Subcutaneous abdominal adipose tissue (tissue), 5 donors: ENCODE measurements at regions not wholly inside any gene's neighbourhood (a gene's known extent, or its start where the extent isn't known, plus 50 kb on each side); places are given as distances from the start of the nearest gene placed in this dataset.

ENCODE experiments used
- H3K27ac ChIP-seq: one replicate; pipeline ENCODE4 v1.7.0; 2013; ENCODE audit warnings: low read depth, mild to moderate bottlenecking, inconsistent platforms, low read length, moderate library complexity
- H3K27me3 ChIP-seq, 5 donors: one replicate each; pipeline ENCODE4 v1.7.0; 2013; ENCODE audit warnings: low read length in 5 of 5, inconsistent platforms in 1 of 5; ENCODE audit not compliant: control insufficient read depth in 5 of 5, insufficient read depth in 4 of 5
- H3K36me3 ChIP-seq, 5 donors: one replicate each; pipeline ENCODE4 v1.7.0; 2013; ENCODE audit warnings: low read length in 5 of 5; ENCODE audit not compliant: control insufficient read depth in 5 of 5, insufficient read depth in 5 of 5
- H3K4me1 ChIP-seq, 5 donors: one replicate each; pipeline ENCODE4 v1.7.0; 2013; ENCODE audit warnings: low read length in 5 of 5, mild to moderate bottlenecking in 3 of 5, moderate library complexity in 1 of 5; ENCODE audit not compliant: control insufficient read depth in 5 of 5, insufficient read depth in 5 of 5
- H3K4me3 ChIP-seq, 5 donors: one replicate each; pipeline ENCODE4 v1.7.0; 2013; ENCODE audit warnings: low read length in 5 of 5, low read depth in 1 of 5
- H3K9ac ChIP-seq, 5 donors: one replicate each; pipeline ENCODE4 v1.7.0; 2013; ENCODE audit warnings: low read length in 5 of 5, mild to moderate bottlenecking in 4 of 5, moderate library complexity in 3 of 5
- H3K9me3 ChIP-seq, 5 donors: one replicate each; pipeline ENCODE4 v1.7.0; 2013; ENCODE audit warnings: low read length in 5 of 5; ENCODE audit not compliant: control insufficient read depth in 5 of 5
- donor health status: healthy.
- donor health status: healthy.
- donor health status: healthy.
- donor health status: healthy.
- donor health status: healthy.

DNA sequence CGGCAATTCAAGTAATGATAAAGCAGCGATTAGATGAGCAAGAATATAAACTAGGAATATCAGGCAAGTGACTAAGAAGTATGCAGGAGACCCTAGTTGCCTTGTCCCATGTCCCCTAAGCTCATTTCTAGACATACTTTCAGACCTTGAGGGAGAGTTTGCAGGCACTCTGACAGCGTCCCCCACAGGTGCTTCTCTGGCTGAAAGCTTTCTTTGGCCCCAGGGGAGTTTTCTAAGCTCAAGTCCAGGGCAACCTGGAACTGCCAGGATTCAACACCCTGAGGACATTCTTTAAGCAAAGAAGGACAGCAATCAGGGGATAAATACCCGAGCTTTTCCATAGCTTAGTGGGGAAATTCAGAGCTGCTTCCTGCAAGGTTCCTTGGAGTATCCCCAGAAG is 308.1 kb upstream of the CHST9 start:
- H3K4me3 ChIP-seq, result no peak overlapping the region
- no peaks in the 10 kb centered on the region for H3K9me3 ChIP-seq
- no peak overlapping the region for H3K27ac ChIP-seq
- no peak overlapping the region for H3K9ac ChIP-seq
- no peaks in the 10 kb centered on the region for H3K4me1 ChIP-seq
- H3K36me3 ChIP-seq, result no peaks in the 10 kb centered on the region
- H3K27me3 ChIP-seq, result peaks cover 0 to 3% (median 0%) of the 10 kb centered on the region in 5 donors

DNA sequence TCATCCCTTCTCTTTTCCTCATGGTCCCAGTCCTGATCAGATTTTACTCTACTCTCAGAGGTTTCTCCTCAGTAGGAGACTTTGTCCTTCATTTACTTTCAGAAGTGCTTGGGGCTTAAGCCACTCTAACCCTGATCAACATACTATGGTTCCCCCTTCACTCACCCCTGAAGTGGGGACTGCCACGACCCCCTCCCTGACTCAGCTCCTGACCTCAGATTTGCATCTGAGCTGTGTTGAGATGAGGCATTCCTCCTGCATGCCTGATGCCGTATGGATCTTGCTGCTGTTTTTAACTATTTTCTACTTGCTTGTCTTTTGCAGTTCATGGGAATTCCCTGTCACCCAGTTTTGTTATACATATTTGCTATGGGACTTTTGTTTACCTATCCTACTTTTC is 306.7 kb upstream of the CHST9 start:
- Histone ChIP-seq H3K4me3 (no peak overlapping the region), H3K36me3 (no peaks in the 10 kb centered on the region), H3K27ac (no peak overlapping the region), H3K4me1 (no peaks in the 10 kb centered on the region), H3K9me3 (no peaks in the 10 kb centered on the region), H3K27me3 (peaks cover 0 to 3% (median 0%) of the 10 kb centered on the region in 5 donors), H3K9ac (no peak overlapping the region)

DNA sequence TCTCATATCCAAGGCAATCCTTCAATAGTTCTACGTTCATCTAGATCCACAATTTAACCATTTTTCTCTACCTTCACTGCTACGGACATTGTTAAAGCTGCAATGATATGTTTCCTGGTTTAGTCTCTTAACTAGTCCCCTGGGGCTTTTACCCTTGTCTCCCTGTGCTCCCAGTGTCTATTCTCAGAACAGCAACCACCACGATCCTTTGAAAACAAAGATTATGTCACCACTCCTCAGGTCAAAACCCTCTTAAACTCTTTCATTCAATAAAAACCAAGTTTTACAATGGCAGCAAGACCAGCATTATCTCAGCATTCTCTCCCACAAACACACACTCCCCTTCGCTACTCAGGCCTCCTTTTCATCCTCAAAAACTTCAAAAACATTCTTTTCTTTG is 298.2 kb upstream of the CHST9 start:
- no peak overlapping the region for H3K9ac ChIP-seq
- no peaks in the 10 kb centered on the region for H3K36me3 ChIP-seq
- H3K4me1 ChIP-seq, result no peaks in the 10 kb centered on the region
- no peaks in the 10 kb centered on the region for H3K9me3 ChIP-seq
- H3K27ac ChIP-seq, result no peak overlapping the region
- H3K4me3 ChIP-seq, result no peak overlapping the region
- no peaks in the 10 kb centered on the region for H3K27me3 ChIP-seq

DNA sequence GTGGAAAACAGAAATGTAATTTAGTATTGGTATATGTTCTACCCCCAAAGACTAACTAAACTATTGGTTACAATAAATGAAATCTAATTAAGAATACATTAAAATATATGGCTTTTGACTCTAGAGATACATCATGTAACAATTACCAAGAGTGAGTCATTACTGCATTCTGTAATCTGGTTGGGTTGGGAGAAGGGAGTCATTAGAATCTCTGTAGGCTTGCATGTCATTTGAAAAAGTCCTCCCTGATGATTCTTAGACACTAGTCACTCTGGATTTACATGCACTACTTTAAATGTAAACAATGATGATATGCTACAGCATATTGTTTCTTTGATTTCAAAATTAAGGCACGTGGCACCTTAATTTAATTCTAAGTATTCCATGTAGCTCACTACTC is 293.4 kb upstream of the CHST9 start:
- H3K27me3 ChIP-seq, result no peaks in the 10 kb centered on the region
- no peak overlapping the region for H3K9ac ChIP-seq
- H3K4me1 ChIP-seq, result no peaks in the 10 kb centered on the region
- no peaks in the 10 kb centered on the region for H3K36me3 ChIP-seq
- H3K9me3 ChIP-seq, result no peaks in the 10 kb centered on the region
- H3K4me3 ChIP-seq, result no peak overlapping the region
- H3K27ac ChIP-seq, result no peak overlapping the region

DNA sequence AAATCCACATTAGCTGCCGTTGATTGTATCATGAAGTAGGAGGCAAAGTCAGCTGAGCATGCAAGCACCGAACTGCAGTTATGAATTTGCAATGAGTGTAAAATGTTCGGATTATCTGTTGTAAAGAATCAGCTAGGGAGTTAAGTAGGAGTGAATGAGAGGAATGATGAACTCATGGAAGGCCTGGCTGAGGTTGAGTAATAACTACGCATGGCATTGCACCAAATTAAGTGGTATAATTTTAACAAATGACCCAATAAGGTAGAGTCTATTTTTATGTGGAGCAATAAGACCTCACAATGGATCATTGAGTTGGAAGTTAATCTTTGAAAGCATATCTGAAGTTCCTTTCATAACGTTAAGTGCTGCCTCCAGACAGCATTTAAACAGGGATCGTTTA is 288.2 kb upstream of the CHST9 start:
- H3K36me3 ChIP-seq, result no peaks in the 10 kb centered on the region
- H3K27ac ChIP-seq, result no peak overlapping the region
- H3K27me3 ChIP-seq, result no peaks in the 10 kb centered on the region
- no peaks in the 10 kb centered on the region for H3K9me3 ChIP-seq
- H3K4me3 ChIP-seq, result no peak overlapping the region
- H3K4me1 ChIP-seq, result no peaks in the 10 kb centered on the region
- H3K9ac ChIP-seq, result no peak overlapping the region

DNA sequence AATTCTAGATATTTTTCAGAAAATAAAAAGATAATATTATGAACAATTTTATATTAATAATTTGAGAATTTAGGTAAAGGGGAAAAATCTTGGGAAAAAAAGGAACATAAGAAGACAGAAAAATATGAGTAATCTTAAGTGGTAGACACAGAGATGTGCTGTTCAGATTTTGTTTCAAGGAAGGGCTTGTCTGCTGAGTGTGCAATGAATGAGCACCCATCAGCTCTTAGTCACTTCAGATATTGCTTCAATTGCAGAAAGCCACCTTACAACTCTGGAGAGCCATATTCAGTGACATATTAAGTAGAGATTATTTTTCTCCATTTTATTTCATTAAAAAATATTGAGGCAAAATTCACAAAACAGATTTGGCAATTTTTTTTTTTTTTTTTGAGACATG is 282.0 kb upstream of the CHST9 start:
- Histone ChIP-seq H3K9ac (no peak overlapping the region), H3K27me3 (no peaks in the 10 kb centered on the region), H3K27ac (no peak overlapping the region)

DNA sequence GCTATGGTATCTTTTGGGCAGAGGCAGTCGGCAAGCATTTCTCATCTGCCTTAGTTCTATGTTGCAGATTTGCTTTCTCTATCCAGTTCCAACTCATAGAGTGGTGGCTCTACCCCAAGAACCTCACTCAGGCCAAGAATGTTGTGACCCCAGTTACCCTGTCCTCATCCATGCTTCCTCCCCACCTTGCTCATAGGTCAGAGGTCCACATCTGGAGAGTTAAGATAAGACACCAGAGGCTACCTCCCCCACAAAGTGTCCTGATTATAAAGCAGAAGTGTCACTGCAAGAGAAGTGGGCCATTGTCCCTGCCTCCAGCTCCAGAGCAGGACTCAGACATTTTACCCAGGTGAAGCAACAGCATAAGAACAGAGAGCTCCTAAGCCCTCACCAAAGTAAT is 276.8 kb upstream of the CHST9 start:
- no peaks in the 10 kb centered on the region for H3K4me1 ChIP-seq
- no peak overlapping the region for H3K27ac ChIP-seq
- H3K36me3 ChIP-seq, result no peaks in the 10 kb centered on the region
- no peak overlapping the region for H3K9ac ChIP-seq
- H3K4me3 ChIP-seq, result no peak overlapping the region
- no peaks in the 10 kb centered on the region for H3K9me3 ChIP-seq
- no peaks in the 10 kb centered on the region for H3K27me3 ChIP-seq

More for the DNA sequence above, 282.0 kb upstream of the CHST9 start:
- no peaks in the 10 kb centered on the region for H3K4me1 ChIP-seq
- H3K4me3 ChIP-seq, result no peak overlapping the region
- H3K9me3 ChIP-seq, result no peaks in the 10 kb centered on the region
- no peaks in the 10 kb centered on the region for H3K36me3 ChIP-seq

DNA sequence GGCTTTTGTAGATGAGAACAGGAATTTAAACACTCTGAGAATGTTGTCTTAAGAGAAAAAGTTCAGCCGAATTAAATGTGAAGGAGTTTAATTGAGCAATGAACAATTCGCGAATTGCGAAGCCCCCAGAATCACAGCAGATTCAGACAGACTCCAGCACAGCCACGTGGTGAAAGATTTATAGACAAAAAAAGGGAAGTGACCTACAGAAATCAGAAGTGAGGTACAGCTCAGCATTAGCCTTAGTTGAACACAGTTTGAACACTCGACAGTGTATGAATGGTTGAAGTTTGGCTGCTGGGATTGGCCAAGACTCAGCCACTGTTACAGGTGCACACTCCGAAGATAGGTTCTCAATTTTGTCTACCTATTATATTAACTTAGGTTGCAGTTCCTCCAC is 264.0 kb upstream of the CHST9 start:
- H3K36me3 ChIP-seq, result no peaks in the 10 kb centered on the region
- no peak overlapping the region for H3K9ac ChIP-seq
- no peak overlapping the region for H3K4me3 ChIP-seq
- H3K27me3 ChIP-seq, result no peaks in the 10 kb centered on the region
- H3K4me1 ChIP-seq, result no peaks in the 10 kb centered on the region
- peaks cover 0 to 4% (median 2%) of the 10 kb centered on the region in 5 donors for H3K9me3 ChIP-seq
- no peak overlapping the region for H3K27ac ChIP-seq

DNA sequence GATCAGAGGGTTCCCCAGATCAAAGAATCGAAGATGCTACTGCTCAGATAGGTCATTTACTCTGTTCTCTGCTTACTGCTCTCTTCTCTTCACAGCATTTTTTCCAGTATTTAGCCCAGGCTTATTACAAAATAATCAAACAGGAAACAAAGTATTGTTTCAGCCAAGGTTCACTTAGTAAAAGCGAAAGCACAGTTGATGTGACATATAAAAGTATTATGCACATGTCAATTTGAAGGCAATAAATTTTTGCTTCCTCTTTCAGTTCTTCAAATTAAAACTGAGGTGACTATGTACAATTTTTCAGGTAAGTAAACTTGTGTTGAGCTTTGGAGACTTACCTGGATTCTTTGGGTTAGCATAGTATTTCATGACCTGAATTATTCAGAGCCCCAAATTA is 262.8 kb upstream of the CHST9 start:
- H3K36me3 ChIP-seq, result no peaks in the 10 kb centered on the region
- no peak overlapping the region for H3K9ac ChIP-seq
- H3K9me3 ChIP-seq, result peaks cover 0 to 4% (median 2%) of the 10 kb centered on the region in 5 donors
- H3K4me1 ChIP-seq, result no peaks in the 10 kb centered on the region
- no peaks in the 10 kb centered on the region for H3K27me3 ChIP-seq
- no peak overlapping the region for H3K27ac ChIP-seq
- H3K4me3 ChIP-seq, result no peak overlapping the region

DNA sequence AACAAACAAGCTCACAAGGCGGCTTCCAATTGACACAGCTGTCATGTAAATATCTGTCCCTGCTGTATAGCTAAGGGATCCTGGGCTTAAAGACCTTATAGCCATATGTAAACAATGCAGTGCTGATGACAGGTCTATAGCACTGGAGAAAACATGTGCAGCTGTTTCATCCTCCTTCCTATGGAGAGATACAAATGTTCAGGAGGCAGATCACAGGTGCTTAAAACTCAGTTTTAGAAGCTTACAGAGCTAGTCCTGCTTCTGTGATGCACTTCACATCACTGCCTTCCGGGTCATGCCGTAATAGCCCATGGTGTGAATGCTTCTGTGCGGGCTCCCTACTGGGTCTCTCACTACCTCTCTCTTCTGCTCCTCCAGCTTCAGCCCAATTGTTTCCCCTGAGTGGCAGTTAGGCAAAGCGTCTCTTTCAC is 262.4 kb upstream of the CHST9 start:
- H3K27ac ChIP-seq, result no peak overlapping the region
- H3K36me3 ChIP-seq, result no peaks in the 10 kb centered on the region
- no peaks in the 10 kb centered on the region for H3K27me3 ChIP-seq
- no peak overlapping the region for H3K9ac ChIP-seq
- peaks cover 0 to 4% (median 2%) of the 10 kb centered on the region in 5 donors for H3K9me3 ChIP-seq
- H3K4me1 ChIP-seq, result no peaks in the 10 kb centered on the region
- no peak overlapping the region for H3K4me3 ChIP-seq

DNA sequence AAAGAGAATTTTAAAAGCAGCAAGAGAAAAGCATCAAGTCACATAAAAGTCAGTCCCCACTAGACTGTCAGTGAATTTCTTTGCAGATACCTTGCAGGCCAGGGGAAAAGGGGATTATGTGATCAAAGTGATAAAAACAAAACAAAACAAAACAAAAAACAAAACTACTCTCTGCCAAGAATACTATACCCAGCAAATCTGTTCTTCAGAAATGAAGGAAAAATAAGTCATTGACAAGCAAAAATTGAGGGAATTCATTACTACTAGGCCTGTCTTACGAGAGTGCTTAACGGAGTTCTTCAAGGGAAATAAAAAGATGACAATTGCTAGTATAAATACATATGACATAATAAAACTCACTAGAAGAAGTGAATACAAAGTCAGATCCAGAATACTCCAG is 245.5 kb upstream of the CHST9 start:
- no peaks in the 10 kb centered on the region for H3K4me1 ChIP-seq
- H3K4me3 ChIP-seq, result no peak overlapping the region
- peaks cover 0 to 4% (median 0%) of the 10 kb centered on the region in 5 donors for H3K27me3 ChIP-seq
- H3K27ac ChIP-seq, result no peak overlapping the region
- peaks cover 0 to 11% (median 0%) of the 10 kb centered on the region in 5 donors for H3K9me3 ChIP-seq
- H3K36me3 ChIP-seq, result no peaks in the 10 kb centered on the region
- no peak overlapping the region for H3K9ac ChIP-seq
